GM19035 (cell line): ENCODE measurements at regions not wholly inside any gene's neighbourhood (a gene's known extent, or its start where the extent isn't known, plus 50 kb on each side); places are given as distances from the start of the nearest gene placed in this dataset.
"Not testable (repeated sequence)": the region's sequence is repeated elsewhere in the genome, so short reads cannot be mapped to it uniquely, and the experiment has no call there.

Source experiments
- ATAC-seq: cut with Tn5 transposase; IDR thresholded peaks from one replicate; pipeline ENCODE4 v1.9.1; 2021; ENCODE audit not compliant: unreplicated experiment

GRCh38 chr6:114718716-114719270 lies 376.0 kb upstream of the HS3ST5 start:
- ATAC-seq: no peak

DNA sequence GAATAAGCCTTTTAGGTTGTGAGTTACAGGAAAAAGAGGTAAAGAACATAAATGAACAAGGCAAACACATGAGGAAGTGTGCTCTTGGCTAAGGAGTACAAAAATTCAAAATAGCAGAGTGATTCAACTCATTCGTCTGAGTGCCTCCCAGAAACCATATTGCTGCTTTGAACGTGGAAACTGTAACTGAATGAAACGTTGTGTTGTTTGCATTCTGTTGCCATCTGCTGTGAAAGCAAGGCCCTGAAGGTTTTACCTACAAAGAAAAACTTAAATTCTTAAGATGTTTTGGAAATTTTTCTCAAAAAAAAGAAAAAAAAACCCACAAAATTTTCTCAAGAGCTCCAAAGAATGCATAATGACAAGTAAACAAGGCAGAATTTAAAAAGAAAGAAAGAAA lies 375.4 kb upstream of the HS3ST5 start:
- no peak for ATAC-seq

- ATAC-seq: peak; percentile 47
Measured at GRCh38 chr6:114714836-114715507, 372.1 kb upstream of the HS3ST5 start.

DNA sequence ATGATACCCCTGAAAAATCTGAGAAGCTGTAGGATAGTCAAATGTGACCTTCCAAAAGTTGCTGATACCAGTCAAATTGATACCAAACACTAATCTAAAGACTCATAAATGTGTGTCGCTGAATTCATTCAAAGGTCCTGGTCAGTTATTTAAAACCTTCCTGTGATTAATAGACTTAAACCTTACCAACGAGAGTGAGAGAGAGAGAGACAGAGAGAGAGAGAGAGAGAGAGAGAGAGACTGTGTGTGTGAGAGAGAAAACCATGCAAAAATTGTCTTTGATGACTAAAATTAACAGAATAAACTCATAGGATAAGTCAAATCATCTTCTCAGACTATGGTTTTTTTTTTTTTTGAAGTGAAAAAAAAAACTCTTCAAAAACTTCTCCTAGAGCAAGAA lies 370.9 kb upstream of the HS3ST5 start:
- no peak for ATAC-seq

GRCh38 chr6:114712129-114712662 lies 369.4 kb upstream of the HS3ST5 start:
- peak; percentile 34 for ATAC-seq

- no peak for ATAC-seq
Measured at GRCh38 chr6:114707081-114707620, 364.3 kb upstream of the HS3ST5 start.

DNA sequence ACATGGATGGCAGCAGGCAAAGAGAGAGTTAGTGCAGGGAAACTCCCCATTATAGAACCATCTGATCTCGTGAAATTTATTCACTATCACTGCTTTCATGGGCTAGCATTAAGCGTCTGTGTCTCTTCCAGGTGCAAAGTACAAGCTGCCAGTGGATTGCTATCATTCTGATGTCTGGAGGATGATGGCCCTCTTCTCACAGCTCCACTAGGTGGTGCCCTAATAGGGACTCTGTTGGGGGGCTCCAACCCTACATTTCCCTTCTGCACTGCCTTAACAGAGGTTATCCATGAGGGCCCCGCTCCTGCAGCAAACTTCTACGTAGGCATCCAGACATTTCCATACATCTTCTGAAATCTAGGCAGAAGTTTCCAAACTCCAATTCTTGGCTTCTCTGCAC lies 347.8 kb upstream of the HS3ST5 start:
- ATAC-seq: no peak

GRCh38 chr6:114659513-114659912 lies 316.7 kb upstream of the HS3ST5 start:
- ATAC-seq: no peak

- no peak for ATAC-seq
Measured at GRCh38 chr6:114651611-114652010, 308.8 kb upstream of the HS3ST5 start.

DNA sequence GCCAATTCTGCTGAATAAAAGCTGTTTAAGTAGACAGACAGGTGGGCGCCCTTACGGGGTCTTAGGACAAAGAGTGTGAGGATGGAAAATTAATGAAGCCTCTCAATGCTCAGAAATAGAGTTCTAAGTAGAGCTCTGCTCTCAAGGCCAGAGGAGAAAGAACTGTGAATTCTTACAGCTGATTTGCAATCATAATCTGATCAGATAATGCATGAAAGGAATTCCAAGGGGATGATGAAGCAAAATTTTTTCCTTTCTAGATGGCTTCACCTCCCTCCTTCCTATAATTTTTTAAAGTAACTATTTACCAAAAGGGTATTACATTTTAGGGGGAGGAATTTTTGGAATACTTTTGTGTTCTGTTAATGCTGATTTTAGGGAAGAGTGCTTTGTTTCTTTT lies 308.1 kb upstream of the HS3ST5 start:
- no peak for ATAC-seq

DNA sequence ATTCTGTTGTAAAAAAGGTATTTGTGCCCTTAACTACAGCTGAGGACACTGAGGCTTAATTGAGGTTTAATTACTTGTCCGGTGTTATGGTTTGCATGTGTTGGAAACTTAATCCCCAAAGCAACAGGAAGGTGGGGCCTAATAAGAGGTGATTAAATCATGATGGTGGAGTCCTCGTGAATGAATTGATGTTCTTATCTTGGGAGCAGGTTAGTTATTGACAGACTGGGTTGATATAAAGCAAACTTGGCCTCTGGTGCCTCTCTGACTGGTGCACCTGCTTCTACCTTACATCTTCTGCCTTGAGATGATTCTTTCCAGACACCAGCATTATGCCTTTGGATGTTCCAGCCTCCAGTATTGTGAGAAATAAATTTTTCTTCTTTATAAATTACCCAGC lies 306.5 kb upstream of the HS3ST5 start:
- ATAC-seq: no peak

DNA sequence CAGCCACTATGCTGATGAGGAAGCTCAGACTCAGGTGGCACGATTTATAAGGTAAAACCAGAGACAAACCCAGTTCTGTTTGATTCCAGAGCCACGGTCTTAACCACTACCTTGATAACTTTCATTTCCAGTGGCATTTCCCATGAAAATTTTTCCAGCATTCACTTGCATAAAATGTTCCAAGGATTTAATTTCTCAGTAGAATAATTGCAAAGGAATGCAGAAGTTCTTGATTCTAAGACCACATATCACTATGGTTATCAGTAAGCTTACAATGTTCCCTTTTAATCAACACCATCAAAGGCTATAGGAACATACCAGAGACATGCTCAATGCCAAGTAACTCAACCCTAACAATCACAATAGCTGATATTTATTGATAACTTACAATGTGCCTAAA lies 306.0 kb upstream of the HS3ST5 start:
- no peak for ATAC-seq

DNA sequence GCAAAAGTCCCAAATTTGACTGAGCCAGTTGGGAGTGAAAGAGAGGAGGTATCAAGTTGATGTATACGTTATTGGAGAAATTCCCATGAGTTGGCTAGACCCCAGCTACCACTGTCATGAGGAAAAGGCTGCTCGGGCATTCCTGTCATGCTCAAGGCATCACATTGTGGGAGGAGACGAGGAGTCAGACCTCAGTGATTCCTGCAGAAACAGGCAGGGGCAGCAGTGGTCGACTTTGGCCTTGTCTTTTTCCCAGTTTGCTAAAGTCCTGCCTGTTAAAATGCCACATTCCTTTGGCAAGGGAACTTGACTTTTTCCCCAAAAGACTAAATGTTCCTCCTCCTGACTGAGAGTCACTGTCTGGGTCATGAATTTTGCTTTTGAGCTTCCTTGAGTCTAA lies 295.5 kb upstream of the HS3ST5 start:
- ATAC-seq: no peak

DNA sequence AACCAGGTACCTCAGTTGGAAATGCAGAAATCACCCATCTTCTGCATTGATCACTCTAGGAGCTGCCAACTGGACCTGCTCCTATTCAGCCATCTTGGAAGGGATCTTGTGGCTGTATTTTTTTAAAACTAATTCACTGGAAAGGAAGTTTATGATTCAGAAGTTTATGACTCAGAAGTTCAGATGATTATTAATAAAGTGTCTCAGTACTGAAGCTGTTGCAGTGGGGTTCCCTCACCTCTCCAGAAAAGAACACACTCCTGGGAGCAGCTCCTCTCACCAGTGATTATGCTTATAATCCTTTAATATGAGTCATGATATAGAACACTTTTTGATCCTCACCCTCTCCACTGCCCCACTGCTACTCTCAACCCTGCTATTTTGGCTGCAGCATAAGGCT lies 291.2 kb upstream of the HS3ST5 start:
- no peak for ATAC-seq

GRCh38 chr6:114626226-114626625 lies 283.4 kb upstream of the HS3ST5 start:
- ATAC-seq: not testable (repeated sequence)

- ATAC-seq: no peak
Measured at GRCh38 chr6:114619621-114620200, 276.9 kb upstream of the HS3ST5 start.

DNA sequence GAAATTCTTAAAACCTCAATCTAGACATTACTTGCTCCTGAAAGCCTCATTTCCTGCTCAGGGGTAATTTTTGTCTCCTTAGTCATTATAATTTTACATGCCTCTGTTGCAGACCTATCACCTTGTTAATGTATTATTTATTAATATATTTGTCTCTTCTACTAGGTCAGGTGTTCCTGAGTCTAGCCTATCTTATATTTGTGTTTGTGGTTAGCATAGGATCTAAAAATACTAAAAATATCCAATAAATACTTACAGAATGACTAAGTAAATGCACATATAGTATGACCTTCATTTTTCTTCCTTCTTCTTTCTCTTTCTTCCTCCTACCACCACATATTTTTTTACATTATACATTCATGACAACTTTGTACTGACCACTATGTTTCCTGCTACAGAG lies 268.9 kb upstream of the HS3ST5 start:
- no peak for ATAC-seq

DNA sequence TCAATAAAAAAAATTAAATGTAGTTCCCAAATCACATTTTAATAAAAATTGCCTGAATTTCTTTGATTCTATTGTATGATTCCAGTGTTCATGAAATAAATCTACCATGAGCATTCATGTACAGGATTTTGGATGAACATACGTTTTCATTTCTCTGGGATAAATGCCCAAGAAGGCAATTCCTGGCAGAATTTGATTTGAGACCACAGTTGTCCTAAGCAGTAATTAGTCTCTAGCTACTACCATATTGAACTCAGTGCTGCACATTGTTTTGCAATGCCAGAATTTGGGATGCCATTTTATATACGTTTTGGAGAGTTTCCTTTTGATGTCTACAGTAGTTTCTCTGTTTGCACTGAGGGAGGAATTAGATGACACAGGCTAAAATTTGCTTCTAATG lies 265.3 kb upstream of the HS3ST5 start:
- no peak for ATAC-seq

GRCh38 chr6:114605656-114606055 lies 262.8 kb upstream of the HS3ST5 start:
- no peak for ATAC-seq

- ATAC-seq: no peak
Measured at GRCh38 chr6:114600381-114600780, 257.6 kb upstream of the HS3ST5 start.

GRCh38 chr6:114595591-114595990 lies 252.8 kb upstream of the HS3ST5 start:
- no peak for ATAC-seq

- ATAC-seq: no peak
Measured at GRCh38 chr6:114595186-114595585, 252.4 kb upstream of the HS3ST5 start.
